Cerebellar cortex (tissue), 1 donor: ENCODE measurements at regions not wholly inside any gene's neighbourhood (a gene's known extent, or its start where the extent isn't known, plus 50 kb on each side); places are given as distances from the start of the nearest gene placed in this dataset.

Experiments used
- DNase-seq: peaks from one replicate; pipeline ENCODE4 v3.0.0-alpha.2; 2015; ENCODE audit warnings: low spot score

DNA sequence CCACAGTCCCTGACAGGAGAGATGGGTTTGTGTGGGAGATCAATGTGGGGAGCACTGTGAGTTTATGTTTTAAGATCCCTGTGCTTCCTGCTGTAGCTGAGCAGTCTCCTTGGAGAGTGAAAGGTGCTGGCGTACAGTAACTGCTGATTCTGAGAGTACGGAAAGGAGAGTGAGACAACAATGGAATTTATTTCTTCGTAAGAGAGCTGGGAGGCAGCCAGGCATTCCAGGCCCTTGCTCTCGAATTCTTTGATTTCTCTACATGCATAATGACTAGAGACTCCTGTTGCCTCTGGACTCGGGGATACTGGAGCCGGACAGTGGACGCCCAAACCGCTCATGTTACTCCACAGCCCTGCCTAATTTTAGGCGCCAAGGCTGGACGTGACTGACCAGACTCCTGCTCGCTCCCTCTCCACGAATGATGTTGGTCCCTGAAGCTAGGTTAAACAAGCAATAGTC lies 131.0 kb upstream of the PHACTR1 start:
- DNase-seq = no peak

DNA sequence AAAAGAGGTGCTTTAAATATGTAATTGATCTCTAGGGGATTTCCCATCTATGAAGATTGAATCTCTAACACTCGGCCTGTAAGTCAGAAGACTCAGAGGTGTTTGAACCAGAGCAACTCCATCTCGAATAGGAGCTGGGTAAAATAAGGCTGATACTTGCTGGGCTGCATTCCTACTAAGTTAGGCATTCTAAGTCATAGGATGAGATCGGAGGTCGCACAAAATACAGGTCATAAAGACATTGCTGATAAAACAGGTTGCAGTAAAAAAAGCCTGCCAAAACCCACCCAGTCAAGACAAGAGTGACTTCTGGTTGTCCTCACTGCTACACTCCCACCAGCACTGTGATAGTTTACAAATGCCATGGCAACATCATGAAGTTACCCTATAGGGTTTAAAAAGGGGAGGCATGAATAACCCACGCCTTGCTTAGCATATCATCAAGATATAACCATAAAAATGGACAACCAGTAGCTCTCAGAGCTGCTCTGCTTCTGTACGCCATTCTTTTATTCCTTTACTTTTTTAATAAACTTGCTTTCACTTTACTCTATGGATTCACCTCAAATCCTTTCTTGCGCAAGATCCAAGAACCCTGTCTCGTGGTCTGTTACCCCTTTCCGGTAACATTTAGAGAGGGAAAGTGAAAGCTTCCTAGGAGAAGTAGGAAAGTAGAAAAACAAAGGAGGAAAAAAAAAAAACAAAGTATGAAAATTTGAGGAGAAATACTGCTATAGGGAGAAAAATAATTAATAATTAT lies 129.7 kb upstream of the PHACTR1 start:
- no peak for DNase-seq

DNA sequence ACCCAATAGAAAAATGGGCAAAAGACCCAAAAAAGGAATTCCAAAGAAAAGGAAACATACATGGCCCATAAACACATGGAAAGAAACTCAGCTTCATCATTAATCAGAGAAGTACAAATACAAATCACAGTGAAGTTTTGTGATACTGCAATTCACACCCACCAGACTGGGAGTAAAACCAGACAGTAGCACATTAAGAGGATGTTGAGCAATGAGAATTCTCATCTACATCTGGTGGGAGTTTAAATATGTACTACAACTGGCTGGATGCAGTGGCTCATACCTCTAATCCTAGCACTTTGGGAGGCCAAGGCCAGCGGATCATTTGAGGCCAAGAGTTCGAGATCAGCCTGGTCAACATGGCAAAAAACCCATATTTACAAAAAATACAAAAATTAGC lies 125.7 kb upstream of the PHACTR1 start:
- no peak for DNase-seq

DNA sequence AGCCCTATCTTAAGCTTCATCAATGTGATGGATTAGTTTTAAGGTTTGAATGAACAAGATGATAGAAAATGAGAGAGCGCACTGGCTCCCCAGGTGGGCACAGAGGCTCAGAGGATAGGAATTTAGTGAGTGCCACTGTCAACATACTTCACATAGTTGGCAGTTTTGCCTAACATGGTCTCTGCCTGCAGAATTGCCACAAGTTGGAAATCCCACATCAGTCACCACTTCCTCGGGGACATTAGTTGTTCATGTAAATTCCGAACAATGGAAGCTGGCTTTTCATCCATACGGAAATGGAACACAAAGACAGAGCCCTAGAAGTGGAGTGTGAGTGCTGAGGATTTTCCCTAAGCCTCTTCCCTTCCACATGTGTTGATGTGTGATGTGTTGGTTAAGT lies 123.9 kb upstream of the PHACTR1 start:
- no peak for DNase-seq

DNA sequence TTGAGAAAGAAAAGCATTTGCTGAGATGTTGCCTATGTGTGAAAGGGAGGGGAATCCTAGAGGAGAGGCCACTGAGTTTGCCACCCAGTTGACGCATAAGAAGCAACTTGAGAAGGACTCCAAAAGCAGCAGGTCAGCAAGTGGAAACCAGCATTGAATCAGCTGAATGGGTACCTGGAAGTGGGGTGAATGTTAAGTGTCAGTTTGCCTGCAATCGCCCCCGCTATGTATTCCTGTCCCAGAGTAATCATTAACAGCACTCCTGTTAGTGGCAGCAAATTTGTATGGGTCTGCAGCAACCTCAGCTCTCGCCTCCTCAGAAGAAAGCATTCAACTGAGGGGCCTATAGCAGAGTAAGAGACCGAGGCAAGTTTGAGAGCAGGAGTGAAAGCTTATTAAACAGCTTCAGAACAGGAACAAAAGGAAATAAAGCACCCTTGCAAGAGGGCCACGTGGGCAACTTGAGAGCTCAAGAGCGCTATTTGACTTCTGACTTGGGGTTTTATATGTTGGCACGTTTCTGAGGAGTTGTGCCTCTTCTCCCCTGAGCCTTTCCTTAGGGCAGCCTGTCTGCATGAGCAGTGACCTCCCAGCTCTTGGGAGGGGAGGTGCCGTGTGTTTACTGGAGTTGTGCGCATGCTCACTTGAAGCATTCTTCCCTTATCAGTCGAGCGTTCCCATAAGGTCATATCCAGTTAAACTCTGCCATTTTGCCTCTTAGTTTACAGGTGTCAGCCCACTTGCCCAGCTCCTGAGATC lies 122.6 kb upstream of the PHACTR1 start:
- no peak for DNase-seq

DNA sequence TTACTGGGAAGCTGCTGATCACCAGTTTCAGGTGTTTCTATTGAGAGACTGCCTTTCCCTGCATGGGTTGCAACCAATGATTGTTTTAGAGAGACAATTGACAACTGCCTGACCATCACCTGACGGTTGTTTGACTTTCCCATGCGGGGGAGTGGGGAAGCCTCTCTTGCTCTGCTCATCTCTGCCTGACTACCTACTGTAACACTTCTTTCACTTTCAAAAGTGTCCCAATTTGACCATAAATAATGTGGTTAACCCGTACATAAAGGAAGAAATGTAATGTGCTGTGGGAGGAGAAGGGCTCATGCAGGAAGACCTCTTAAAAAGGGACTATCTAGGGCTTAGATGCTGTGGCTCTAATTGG lies 122.1 kb upstream of the PHACTR1 start:
- no peak for DNase-seq

DNA sequence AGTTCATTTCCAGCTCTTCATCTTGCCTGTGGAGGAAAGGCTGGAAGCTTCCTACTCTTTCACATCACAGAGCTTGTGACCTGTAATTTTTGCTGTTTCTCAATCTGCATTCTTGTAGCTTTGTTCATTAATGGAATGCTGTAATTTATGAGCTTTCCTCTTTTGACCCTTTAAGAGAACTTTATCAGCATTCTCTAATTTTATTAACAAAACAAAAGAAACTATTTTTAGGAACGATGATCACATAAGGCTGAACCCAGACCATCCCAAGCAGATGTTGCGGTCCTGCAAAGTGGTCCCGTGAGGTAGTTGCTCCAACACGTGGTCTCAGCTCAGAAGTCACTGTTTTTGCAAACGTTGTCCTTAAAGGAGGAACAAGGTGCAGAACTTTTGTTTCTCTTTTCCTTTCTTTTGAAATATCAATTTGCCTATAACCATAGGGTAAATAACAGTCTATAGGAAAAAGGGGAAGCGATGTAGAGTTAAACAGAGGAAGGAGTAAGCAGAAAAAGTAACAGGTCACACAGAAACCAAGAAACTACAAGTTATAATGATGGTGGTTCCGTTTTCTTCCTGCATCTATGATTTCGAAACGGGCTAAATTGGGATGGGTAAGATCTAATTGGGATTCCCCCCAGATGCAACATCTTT lies 121.3 kb upstream of the PHACTR1 start:
- no peak for DNase-seq

DNA sequence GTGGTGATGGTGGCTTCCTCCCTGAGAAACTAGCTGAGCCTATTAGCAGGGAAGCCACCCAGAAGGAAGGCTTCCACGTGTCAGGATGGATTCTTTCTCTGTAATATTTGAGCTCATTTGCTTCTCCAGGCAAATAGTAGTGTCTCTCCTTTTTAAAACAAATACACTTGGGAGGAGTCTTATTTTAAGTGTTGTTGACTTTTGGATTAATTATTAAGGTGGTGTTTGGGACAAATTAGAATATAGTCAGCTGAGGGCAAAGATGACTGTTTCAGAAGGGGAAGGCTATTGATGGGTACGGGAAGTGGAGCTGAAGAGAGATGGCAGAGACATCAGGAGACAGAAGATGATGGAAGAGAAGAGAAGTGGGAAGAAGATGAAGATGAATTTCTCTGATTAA lies 119.8 kb upstream of the PHACTR1 start:
- no peak for DNase-seq

DNA sequence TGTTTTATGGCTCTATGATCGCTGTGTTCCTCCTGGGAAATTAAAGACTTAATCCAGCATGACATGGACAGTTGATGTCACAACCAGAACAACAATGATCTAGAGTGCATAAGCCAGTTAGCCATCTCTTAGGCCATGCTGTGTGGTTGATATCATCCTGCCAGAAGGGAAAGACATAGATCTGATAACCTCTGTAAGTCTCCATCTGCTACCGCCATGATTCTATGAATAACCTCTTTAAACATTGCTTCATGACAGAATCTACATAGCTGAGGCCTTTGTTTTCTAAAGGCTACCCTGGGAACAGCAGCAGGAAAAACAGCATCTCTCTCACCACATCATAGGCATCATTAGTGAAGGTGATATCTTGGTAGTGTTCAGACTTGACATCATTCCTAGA lies 117.6 kb upstream of the PHACTR1 start:
- no peak for DNase-seq

DNA sequence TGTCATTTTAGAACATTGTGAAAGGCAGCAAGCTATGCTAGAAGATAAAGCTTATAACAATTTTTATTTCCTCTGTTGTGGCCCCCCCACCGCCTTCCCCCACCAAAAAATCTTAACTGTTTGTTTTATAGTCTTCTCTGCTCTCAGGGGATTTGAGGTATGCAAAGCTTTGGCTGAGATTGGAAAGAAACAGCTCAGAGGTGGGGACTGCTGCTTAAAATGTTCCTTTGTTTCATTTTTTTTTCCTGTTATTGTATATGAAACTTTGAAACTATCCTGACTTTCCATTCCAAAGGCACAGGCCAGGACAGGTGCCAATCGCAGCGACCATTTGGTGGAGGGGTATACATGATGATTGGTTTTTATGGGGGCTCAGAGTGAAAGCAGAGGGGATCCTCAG lies 114.7 kb upstream of the PHACTR1 start:
- no peak for DNase-seq

DNA sequence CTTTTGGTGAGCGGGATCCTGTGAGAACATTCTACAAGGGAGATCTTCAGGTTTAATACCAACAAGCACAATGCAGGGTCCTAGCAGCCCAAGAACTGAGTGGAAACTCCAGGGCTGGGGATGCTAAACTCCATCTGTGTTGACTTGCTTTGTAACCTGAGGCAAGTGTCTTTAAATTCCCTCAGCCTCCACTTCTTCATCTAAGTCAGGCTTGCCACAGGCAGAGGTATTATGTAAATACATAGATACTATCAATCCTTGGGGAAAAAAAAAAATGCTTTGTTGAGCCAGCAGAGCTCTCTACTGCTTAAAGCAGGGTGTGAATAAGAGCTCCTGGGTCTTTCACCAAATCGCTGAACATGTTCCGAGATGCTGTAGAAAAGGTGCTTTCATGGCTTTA lies 114.2 kb upstream of the PHACTR1 start:
- DNase-seq = no peak

DNA sequence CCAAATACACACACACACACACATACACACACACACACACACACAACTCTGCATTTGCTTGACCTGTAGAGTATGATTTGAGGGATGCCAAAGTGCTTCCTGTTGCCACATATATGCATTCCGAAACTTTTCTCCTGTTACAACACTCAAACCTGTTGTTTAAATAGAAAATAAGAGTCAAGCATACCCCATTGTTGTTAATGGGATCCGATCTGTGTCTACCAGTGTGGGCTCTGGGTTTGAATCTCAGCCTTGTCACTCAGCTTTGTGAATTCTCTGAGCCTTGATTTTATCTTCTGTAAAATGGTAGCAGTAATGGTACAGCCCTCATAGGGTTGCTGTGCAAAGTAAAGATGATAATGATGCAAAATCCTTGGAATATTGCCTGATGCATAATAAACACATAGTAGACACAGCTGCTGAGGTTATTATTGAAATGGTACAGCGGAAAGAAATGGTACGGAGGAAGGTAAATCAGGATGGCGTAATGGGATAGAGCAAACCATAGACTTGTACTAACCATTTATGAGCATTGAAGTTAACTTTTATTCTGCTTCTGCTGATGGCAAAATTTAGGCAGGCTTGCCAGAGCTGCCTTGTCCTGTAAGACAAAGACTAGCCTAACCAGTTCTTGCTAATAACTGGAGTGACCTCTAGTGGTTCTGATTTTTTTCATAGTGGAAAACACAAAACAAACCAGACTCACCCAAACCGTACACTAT lies 113.5 kb upstream of the PHACTR1 start:
- peak; percentile 32 for DNase-seq

DNA sequence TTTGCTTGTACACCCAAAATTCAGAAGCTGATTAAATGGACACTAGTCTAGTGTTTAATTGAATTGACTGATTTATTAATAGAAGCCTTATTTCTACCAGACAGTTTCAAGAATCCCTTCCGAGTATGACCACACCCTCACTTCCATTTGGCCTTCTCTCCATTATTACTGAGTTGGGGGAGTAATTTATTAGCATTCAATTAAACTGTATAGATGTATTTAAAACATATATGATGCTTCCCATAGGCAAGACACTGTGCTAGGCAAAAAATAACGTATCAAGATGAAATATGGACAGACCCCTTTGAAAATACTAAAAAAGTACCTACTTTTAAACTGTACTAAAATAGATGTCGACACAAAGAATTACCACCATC lies 112.9 kb upstream of the PHACTR1 start:
- DNase-seq = no peak

DNA sequence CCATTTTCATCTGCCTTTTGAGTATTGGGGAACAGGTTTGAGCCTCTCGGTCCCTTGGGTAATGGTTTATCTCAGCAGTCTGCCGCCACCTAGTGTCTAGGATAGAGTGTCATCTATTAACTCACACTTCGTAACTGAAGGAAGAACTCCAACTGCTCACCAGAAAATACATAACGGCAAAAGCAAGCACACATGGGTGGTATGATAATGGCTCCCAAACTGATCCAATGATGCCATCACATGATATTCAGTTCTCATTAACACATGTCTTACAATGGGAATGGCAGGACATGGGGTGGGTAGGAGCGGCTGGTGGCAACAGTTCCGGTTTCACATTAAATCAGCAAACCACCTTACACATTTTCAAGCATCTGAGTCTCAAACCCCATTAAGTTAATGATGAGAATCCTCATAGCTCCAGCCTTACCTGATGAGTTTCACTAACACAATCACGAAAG lies 110.7 kb upstream of the PHACTR1 start:
- DNase-seq = peak; percentile 61

DNA sequence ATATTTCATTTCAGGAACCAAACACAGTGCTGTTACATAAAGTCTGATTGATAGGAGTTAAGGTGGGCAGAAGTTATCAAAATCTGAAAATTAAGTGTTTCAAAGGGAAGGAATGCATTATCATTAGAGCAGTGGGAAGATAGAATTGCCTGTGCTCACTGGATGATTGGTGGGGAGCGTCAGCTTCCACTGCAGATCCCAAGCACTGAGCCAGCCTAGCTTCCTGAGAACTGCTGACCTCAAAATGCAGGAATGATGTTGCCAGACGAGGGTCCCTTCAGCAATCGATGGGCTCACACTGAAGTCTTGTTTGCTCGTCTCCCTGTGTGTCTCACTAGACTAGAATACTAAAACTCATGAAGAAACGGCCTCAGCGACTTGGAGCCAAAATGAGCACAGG lies 110.0 kb upstream of the PHACTR1 start:
- no peak for DNase-seq

DNA sequence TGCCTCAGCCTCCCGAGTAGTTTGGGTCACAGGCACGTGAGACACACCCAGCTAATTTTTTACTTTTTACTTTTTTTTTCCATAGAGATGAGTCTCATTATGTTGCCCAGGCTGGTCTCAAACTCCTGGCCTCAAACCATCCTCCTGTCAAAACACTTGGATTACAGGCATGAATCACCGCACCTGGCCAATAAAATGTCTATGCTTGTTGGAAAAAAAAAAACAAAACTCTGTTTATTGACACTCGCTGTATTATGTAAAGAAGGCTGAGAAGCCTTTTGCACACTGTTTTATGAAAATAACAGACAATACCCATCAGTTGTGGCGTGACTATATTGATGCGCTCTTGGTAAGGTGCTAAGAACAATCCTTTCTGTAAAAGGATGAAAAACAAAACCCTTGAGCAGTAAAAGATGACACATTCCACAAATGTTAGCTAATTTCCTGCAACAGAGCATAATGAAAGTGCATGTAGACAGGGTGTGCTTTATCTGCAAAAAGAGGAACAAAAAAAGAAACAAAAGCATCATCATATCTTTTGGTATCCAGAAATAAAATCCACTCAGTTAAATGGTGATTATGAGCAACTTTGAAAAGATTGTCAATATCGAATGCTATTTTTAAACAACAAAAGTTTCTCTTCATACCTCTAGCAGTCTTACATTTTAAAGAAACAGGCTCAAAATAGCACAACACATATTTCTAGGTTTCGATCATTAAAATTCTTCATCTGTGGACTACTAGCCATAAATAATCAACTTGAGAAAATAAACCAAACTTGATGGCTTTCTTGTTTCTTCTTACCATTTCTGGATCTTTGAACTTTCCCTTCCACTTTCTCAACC lies 108.3 kb upstream of the PHACTR1 start:
- DNase-seq = no peak

DNA sequence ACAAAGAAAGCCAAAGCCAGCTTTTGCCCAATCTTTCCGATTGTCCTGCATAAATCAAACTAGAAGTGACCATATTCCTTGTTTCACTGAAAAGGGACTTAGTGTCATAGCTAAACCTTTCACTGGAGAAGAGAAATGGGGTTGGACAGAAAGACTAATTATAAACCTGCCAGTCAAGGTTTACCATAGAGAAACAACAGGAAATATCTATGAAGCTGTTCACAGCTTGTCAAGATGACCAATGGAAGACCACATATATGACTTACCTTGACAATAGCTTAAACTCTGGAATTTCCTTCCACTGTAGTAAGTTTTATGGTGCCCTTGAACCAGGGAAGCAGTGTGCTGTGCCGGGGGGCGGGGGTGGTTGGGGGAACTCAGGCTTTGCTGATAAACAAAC lies 107.7 kb upstream of the PHACTR1 start:
- DNase-seq = no peak

DNA sequence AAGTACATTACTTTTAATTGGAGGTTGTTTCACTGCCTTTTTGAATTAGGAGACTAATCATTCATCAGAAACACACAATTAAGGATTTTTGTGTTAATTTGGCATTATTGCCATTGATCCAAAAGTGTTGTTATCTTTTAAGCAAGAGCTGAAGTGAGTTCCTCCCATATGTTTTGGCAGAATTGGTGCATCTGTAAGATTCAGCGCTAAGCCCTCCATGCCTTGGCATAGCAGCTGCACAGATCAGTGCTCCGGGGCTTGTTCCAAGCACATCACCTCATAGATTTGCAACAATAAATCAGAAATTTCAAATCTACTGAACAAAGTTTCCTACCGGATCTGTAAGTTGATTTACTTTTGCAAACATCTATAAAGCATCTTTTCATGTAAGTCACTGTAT lies 106.8 kb upstream of the PHACTR1 start:
- DNase-seq = no peak

DNA sequence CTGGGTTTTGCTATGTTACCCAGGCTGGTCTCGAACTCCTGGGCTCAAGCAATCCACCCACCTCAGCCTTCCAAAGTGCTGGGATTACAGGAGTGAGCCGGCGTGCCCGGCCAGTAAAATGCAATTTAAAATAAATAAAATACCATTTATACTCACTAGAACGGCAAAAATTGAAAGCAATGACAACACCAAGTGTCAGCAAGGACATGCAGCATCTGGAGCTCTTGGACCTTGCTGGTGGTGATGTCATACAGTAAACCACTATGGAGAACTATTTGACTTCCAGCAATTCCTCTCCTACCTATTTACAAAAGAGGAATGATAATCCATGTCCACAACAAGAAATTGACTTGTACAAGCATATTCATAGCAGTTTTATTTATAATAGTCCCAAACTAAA lies 105.7 kb upstream of the PHACTR1 start:
- no peak for DNase-seq

DNA sequence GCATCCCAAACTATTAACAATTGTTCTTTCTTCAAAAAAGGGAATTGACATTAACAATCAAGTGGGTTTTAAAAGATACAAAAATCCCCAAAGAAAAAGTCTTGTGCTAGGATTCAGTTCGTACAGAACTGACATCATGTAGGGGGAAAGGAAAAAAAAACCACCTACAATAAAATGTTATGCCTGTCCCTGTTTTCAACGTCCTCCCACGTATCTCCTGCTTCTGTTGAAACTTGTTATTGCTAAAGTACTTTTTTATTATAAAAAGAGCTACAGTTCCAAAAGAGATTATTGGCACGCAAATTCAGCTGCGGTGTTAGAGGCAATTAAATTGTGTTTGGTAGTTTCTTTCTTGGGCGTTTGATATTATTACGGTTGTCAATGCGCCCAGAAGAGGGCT lies 102.8 kb upstream of the PHACTR1 start:
- DNase-seq = no peak

DNA sequence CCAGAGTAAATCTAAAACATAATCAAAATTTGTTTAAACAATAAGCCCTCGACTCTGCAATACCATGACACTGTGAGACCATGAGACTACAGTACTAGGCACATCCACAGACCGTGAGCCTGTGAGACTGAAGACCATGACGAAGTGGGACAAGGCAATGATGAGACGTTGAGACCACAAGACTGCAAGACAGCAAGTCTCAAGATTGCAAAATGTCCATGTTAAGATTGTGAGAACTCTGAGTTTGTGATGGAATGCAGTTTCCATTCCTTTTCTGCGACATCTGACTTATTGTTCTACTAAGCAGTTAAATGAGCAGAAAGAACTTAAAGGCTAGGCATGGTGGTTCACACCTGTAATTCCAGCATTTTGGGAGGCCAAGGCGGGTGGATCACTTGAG lies 102.1 kb upstream of the PHACTR1 start:
- no peak for DNase-seq

DNA sequence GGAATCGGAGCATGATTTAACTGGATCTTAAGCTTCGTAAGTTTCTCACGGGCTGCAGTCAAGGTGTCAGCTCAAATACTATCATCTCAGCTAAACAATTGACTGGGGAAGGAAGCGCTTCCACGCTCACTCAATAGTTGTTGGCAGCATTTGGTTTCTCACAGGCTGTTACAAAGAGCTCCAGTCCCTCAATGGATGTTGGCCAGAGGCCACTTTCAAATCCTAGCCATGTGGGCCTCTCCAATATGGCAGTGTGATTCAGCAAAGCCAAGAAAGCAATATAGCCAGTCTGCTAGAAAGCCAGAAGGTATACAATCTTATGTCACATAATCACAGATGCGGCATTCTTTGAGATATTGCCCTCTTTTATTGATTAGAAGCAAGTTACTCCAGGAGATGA lies 98.3 kb upstream of the PHACTR1 start:
- DNase-seq = no peak
